ENCODE measurements at regions not wholly inside any gene's neighbourhood (a gene's known extent, or its start where the extent isn't known, plus 50 kb on each side); places are given as distances from the start of the nearest gene placed in this dataset.
A peak's percentile ranks its signal among the peaks of the same experiment; 100 is the strongest.
"Not testable (repeated sequence)": the region's sequence is repeated elsewhere in the genome, so short reads cannot be mapped to it uniquely, and the experiment has no call there.

- DNase-seq (ENCODE audit: low read depth), result no peak
Measured at GRCh38 chr11:7143908-7144307, 55.1 kb downstream of the RBMXL2 start.

GRCh38 chr11:7150104-7150503 lies 61.3 kb downstream of the RBMXL2 start:
- not testable (repeated sequence) for DNase-seq (ENCODE audit: low read depth)

GRCh38 chr11:7154881-7155361 lies 66.1 kb downstream of the RBMXL2 start:
- DNase-seq (ENCODE audit: low read depth), result peak; percentile 2

GRCh38 chr11:7160814-7161489 lies 72.2 kb downstream of the RBMXL2 start:
- no peak for DNase-seq (ENCODE audit: low read depth)

GRCh38 chr11:7165911-7166310 lies 77.1 kb downstream of the RBMXL2 start:
- no peak for DNase-seq (ENCODE audit: low read depth)

- no peak for DNase-seq (ENCODE audit: low read depth)
Measured at GRCh38 chr11:7167976-7168740, 79.4 kb downstream of the RBMXL2 start.

GRCh38 chr11:7168741-7168990 lies 79.9 kb downstream of the RBMXL2 start:
- no peak for DNase-seq (ENCODE audit: low read depth)

- DNase-seq (ENCODE audit: low read depth), result no peak
Measured at GRCh38 chr11:7170431-7170830, 81.3 kb upstream of the SYT9 start.

GRCh38 chr11:7175007-7175406 lies 76.7 kb upstream of the SYT9 start:
- no peak for DNase-seq (ENCODE audit: low read depth)

GRCh38 chr11:7186190-7186589 lies 65.5 kb upstream of the SYT9 start:
- no peak for DNase-seq (ENCODE audit: low read depth)

GRCh38 chr11:7186676-7187075 lies 65.0 kb upstream of the SYT9 start:
- no peak for DNase-seq (ENCODE audit: low read depth)

GRCh38 chr11:7192785-7193184 lies 58.9 kb upstream of the SYT9 start:
- not testable (repeated sequence) for DNase-seq (ENCODE audit: low read depth)

- DNase-seq (ENCODE audit: low read depth), result no peak
Measured at GRCh38 chr11:7196396-7197146, 55.1 kb upstream of the SYT9 start.

- no peak for DNase-seq (ENCODE audit: low read depth)
Measured at GRCh38 chr11:7197469-7197868, 54.2 kb upstream of the SYT9 start.

Measured in RPMI7951 (cell line).